Vagina (tissue), 2 donors: ENCODE measurements at regions not wholly inside any gene's neighbourhood (a gene's known extent, or its start where the extent isn't known, plus 50 kb on each side); places are given as distances from the start of the nearest gene placed in this dataset.
"Not testable (repeated sequence)": the region's sequence is repeated elsewhere in the genome, so short reads cannot be mapped to it uniquely, and the experiment has no call there.

Source experiments
- POLR2AphosphoS5 ChIP-seq, 2 donors: sonication (generic); formaldehyde crosslinking; IDR thresholded peaks; one replicate each; pipeline ENCODE4 v1.9.0; 2017; ENCODE audit warnings: antibody characterized with exemption in 2 of 2, mild to moderate bottlenecking in 2 of 2, low read depth in 1 of 2; ENCODE audit not compliant: insufficient read depth in 1 of 2
- TF ChIP-seq, protein P1 (sequence below), 3 experiments: fragments of 450-650 bp in 2 of 3; fragments of 200-600 bp in 1 of 3; sonication (generic) in 1 of 3; IDR thresholded peaks; one replicate each; pipeline ENCODE4 v1.5.1; 2017 to 2019; ENCODE audit warnings: antibody characterized with exemption in 3 of 3, mild to moderate bottlenecking in 2 of 3, moderate library complexity in 2 of 3

DNA sequence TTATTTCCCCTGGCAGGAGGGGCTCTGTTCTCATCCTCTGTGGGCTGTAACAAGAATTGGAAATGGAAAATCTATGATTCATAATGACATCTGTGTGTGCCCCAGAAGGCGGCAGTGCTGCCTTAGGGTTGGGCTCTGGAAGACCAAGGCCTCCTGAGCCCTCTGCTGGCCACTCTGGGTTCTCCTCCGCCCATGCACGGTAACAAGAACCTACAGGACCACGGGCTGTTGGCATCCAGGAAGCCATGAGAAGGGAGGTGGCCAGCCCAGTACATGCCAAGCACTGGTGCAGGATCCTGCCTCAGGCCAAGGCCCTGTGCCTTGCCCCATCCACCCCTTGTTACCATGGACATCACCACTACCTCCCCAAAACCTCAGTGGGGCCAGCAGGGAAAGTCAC is 454.2 kb downstream of the TP53TG3F start:
- TF ChIP-seq, protein P1, sequence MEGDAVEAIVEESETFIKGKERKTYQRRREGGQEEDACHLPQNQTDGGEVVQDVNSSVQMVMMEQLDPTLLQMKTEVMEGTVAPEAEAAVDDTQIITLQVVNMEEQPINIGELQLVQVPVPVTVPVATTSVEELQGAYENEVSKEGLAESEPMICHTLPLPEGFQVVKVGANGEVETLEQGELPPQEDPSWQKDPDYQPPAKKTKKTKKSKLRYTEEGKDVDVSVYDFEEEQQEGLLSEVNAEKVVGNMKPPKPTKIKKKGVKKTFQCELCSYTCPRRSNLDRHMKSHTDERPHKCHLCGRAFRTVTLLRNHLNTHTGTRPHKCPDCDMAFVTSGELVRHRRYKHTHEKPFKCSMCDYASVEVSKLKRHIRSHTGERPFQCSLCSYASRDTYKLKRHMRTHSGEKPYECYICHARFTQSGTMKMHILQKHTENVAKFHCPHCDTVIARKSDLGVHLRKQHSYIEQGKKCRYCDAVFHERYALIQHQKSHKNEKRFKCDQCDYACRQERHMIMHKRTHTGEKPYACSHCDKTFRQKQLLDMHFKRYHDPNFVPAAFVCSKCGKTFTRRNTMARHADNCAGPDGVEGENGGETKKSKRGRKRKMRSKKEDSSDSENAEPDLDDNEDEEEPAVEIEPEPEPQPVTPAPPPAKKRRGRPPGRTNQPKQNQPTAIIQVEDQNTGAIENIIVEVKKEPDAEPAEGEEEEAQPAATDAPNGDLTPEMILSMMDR (IDR thresholded peaks at IDR 0.05), result not testable (repeated sequence)
- not testable (repeated sequence) for TF ChIP-seq POLR2AphosphoS5 (IDR thresholded peaks at IDR 0.05; ENCODE audit: insufficient read depth in 1 of 2, low read depth in 1 of 2)
